Esophagus squamous epithelium (tissue), 4 donors: ENCODE measurements at regions not wholly inside any gene's neighbourhood (a gene's known extent, or its start where the extent isn't known, plus 50 kb on each side); places are given as distances from the start of the nearest gene placed in this dataset.

Experiments used
- POLR2A ChIP-seq, 4 donors: fragments of 450-650 bp; IDR thresholded peaks; one replicate each; pipeline ENCODE4 v1.6.1; 2017; ENCODE audit warnings: antibody characterized with exemption in 4 of 4, mild to moderate bottlenecking in 4 of 4, moderate library complexity in 3 of 4
- TF ChIP-seq, protein P1 (sequence below), 6 experiments: fragments of 450-650 bp in 4 of 6; fragments of 200-600 bp in 2 of 6; sonication (generic) in 2 of 6; IDR thresholded peaks; one replicate each; pipeline ENCODE4 v1.5.1; 2016 to 2019; ENCODE audit warnings: antibody characterized with exemption in 6 of 6, mild to moderate bottlenecking in 4 of 6, moderate library complexity in 4 of 6

DNA sequence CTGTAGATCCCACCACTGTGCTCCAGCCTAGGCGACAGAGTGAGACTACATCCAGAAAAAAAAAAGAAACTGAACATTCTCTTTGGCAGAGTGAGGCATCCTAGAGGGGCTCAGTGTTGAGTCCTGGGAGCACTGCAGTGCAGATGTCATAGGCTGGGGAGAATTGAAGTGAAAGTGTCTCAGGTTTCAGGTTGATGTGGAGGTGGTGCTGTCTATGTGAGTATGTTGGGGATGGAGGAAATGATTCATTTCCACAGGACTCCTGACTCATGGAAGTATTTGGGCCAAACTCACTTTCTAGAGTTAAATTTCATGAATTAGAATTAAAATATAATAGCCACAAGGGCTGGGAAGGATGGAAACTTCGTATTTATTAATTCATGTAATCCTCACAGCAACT is 134.4 kb upstream of the TSC22D1 start:
- TF ChIP-seq, protein P1, sequence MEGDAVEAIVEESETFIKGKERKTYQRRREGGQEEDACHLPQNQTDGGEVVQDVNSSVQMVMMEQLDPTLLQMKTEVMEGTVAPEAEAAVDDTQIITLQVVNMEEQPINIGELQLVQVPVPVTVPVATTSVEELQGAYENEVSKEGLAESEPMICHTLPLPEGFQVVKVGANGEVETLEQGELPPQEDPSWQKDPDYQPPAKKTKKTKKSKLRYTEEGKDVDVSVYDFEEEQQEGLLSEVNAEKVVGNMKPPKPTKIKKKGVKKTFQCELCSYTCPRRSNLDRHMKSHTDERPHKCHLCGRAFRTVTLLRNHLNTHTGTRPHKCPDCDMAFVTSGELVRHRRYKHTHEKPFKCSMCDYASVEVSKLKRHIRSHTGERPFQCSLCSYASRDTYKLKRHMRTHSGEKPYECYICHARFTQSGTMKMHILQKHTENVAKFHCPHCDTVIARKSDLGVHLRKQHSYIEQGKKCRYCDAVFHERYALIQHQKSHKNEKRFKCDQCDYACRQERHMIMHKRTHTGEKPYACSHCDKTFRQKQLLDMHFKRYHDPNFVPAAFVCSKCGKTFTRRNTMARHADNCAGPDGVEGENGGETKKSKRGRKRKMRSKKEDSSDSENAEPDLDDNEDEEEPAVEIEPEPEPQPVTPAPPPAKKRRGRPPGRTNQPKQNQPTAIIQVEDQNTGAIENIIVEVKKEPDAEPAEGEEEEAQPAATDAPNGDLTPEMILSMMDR (IDR thresholded peaks at IDR 0.05): no peak
- TF ChIP-seq POLR2A (IDR thresholded peaks at IDR 0.05): no peak
